ENCODE measurements at regions not wholly inside any gene's neighbourhood (a gene's known extent, or its start where the extent isn't known, plus 50 kb on each side); places are given as distances from the start of the nearest gene placed in this dataset.

- no peak for TF ChIP-seq CTCF (IDR thresholded peaks at IDR 0.05; ENCODE audit: low read depth, low read length, poor library complexity, severe bottlenecking)
- TF ChIP-seq EZH2phosphoT487 (IDR thresholded peaks at IDR 0.05; ENCODE audit: borderline replicate concordance, low read length), result no peak
These were observed 303.7 kb upstream of the RRP15 start for GRCh38 chr1:217981430-217981829.
